Esophagus muscularis mucosa (tissue), 4 donors: ENCODE measurements at regions not wholly inside any gene's neighbourhood (a gene's known extent, or its start where the extent isn't known, plus 50 kb on each side); places are given as distances from the start of the nearest gene placed in this dataset.

Experiments
- DNase-seq: peaks from one replicate; pipeline ENCODE4 v3.0.0-alpha.2; 2017; ENCODE audit errors: extremely low spot score
- H3K27ac ChIP-seq, 4 donors: fragments of 200-600 bp; sonication (generic); replicated peaks in 1 of 4; 1 replicate in 3 of 4; 2 replicates in 1 of 4; pipeline ENCODE4 v1.5.1; 2016 to 2019; ENCODE audit warnings: mild to moderate bottlenecking in 1 of 4
- H3K27me3 ChIP-seq, 4 donors: fragments of 200-600 bp; sonication (generic); one replicate each; pipeline versions ENCODE4 v1.5.1 to v1.6.0; 2016 to 2019
- H3K36me3 ChIP-seq, 4 donors: fragments of 200-600 bp; sonication (generic); one replicate each; pipeline ENCODE4 v1.5.1; 2016 to 2019
- H3K4me1 ChIP-seq, 4 donors: fragments of 200-600 bp; sonication (generic); one replicate each; pipeline ENCODE4 v1.5.1; 2016 to 2019
- H3K4me3 ChIP-seq, 4 donors: fragments of 200-600 bp; sonication (generic); 1 replicate in 2 of 4; 2 replicates in 2 of 4; pipeline ENCODE4 v1.5.1; 2016 to 2019; ENCODE audit warnings: mild to moderate bottlenecking in 4 of 4, moderate library complexity in 1 of 4
- H3K9me3 ChIP-seq, 4 donors: fragments of 200-600 bp; sonication (generic); 1 replicate in 3 of 4; 2 replicates in 1 of 4; pipeline ENCODE4 v1.5.1; 2016 to 2019
- EP300 ChIP-seq: sonication (generic); formaldehyde crosslinking; IDR thresholded peaks from one replicate; pipeline ENCODE4 v1.6.1; 2017; ENCODE audit warnings: antibody characterized with exemption
- POLR2A ChIP-seq: fragments of 450-650 bp; IDR thresholded peaks from one replicate; pipeline ENCODE4 v1.6.1; 2017; ENCODE audit warnings: antibody characterized with exemption, moderate library complexity, mild to moderate bottlenecking, low read depth
- POLR2AphosphoS5 ChIP-seq, 2 donors: sonication (generic); formaldehyde crosslinking; IDR thresholded peaks; one replicate each; pipeline ENCODE4 v1.6.1; 2017; ENCODE audit warnings: antibody characterized with exemption in 2 of 2
- WGBS: methylation state at CpG from one replicate; pipeline ENCODE4 v1.1.5; 2018; 5-methylcytosine and 5-hydroxymethylcytosine counted together
- intact Hi-C: fragments of 100-400 bp; cut with DNase I; formaldehyde crosslinking; loops from one replicate; pipeline ENCODE4 v1.15.1; 2023
- TF ChIP-seq, protein P1 (sequence below), 3 experiments: fragments of 200-600 bp in 2 of 3; fragments of 450-650 bp in 1 of 3; sonication (generic) in 2 of 3; IDR thresholded peaks; one replicate each; pipeline ENCODE4 v1.5.1; 2017 to 2019; ENCODE audit warnings: antibody characterized with exemption in 3 of 3, mild to moderate bottlenecking in 2 of 3, moderate library complexity in 1 of 3

- Histone ChIP-seq H3K36me3 (no peaks in the 10 kb centered on the region), H3K27ac (no peak overlapping the region), H3K4me1 (no peaks in the 10 kb centered on the region), H3K9me3 (no peaks in the 10 kb centered on the region), H3K4me3 (no peak overlapping the region), H3K27me3 (no peaks in the 10 kb centered on the region)
- TF ChIP-seq EP300 (no peak), POLR2AphosphoS5 (IDR thresholded peaks at IDR 0.05) (no peak), POLR2A (no peak)
- TF ChIP-seq, protein P1, sequence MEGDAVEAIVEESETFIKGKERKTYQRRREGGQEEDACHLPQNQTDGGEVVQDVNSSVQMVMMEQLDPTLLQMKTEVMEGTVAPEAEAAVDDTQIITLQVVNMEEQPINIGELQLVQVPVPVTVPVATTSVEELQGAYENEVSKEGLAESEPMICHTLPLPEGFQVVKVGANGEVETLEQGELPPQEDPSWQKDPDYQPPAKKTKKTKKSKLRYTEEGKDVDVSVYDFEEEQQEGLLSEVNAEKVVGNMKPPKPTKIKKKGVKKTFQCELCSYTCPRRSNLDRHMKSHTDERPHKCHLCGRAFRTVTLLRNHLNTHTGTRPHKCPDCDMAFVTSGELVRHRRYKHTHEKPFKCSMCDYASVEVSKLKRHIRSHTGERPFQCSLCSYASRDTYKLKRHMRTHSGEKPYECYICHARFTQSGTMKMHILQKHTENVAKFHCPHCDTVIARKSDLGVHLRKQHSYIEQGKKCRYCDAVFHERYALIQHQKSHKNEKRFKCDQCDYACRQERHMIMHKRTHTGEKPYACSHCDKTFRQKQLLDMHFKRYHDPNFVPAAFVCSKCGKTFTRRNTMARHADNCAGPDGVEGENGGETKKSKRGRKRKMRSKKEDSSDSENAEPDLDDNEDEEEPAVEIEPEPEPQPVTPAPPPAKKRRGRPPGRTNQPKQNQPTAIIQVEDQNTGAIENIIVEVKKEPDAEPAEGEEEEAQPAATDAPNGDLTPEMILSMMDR (IDR thresholded peaks at IDR 0.05): no peak
- no peak for DNase-seq
- intact Hi-C loops: no loop called here
Measured at GRCh38 chr12:67526129-67526528, 122.4 kb upstream of the DYRK2 start.

- TF ChIP-seq EP300: no peak
- TF ChIP-seq, protein P1 (IDR thresholded peaks at IDR 0.05): no peak
- no peak for TF ChIP-seq POLR2A
- no peak for TF ChIP-seq POLR2AphosphoS5 (IDR thresholded peaks at IDR 0.05)
- H3K27ac ChIP-seq: no peak overlapping the region
- no peaks in the 10 kb centered on the region for H3K27me3 ChIP-seq
- peak; percentile 60 for DNase-seq
- peaks cover 0 to 18% (median 14%) of the 10 kb centered on the region in 4 donors for H3K4me1 ChIP-seq
- no peaks in the 10 kb centered on the region for H3K9me3 ChIP-seq
- no peaks in the 10 kb centered on the region for H3K36me3 ChIP-seq
- no peak overlapping the region for H3K4me3 ChIP-seq
- 85% methylated on average over 1 of the region's 1 CpG for WGBS
- intact Hi-C loops: no loop called here
Measured at GRCh38 chr12:67531051-67531450, 117.5 kb upstream of the DYRK2 start.

GRCh38 chr12:67531501-67531900 is 117.0 kb upstream of the DYRK2 start:
- no peak overlapping the region for H3K4me3 ChIP-seq
- no peaks in the 10 kb centered on the region for H3K27me3 ChIP-seq
- H3K27ac ChIP-seq: no peak overlapping the region
- H3K9me3 ChIP-seq: no peaks in the 10 kb centered on the region
- TF ChIP-seq, protein P1 (IDR thresholded peaks at IDR 0.05): no peak
- intact Hi-C loops: no loop called here
- DNase-seq: no peak
- H3K36me3 ChIP-seq: no peaks in the 10 kb centered on the region
- 71% methylated on average over 3 of the region's 3 CpGs for WGBS
- H3K4me1 ChIP-seq: peaks cover 0 to 18% (median 14%) of the 10 kb centered on the region in 4 donors

DNA sequence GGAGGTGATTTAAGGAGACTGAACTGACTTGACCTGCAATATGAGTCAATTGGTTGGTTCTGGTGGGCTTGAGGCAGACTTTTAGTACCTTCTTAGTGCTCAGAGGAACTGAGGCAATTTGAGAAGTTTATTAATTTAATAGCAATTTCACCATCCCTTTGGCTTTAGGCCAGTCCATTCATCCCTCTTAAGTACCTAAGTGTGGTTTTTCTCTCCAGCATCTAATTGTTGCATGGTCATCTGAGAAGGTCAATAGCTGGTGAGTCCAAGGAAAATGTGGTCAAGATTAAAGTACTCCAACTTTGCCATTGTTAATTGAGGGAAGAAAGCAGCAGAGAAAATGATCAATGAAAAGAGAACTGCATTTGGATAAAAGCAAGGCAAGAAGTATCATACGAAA is 115.4 kb upstream of the DYRK2 start:
- Histone ChIP-seq H3K27me3 (no peaks in the 10 kb centered on the region), H3K36me3 (no peaks in the 10 kb centered on the region), H3K27ac (no peak overlapping the region), H3K9me3 (no peaks in the 10 kb centered on the region), H3K4me1 (peaks cover 0 to 18% (median 14%) of the 10 kb centered on the region in 4 donors), H3K4me3 (no peak overlapping the region)
- DNase-seq: peak; percentile 4
- intact Hi-C loops: no loop called here
- TF ChIP-seq EP300: no peak
- no peak for TF ChIP-seq POLR2A
- TF ChIP-seq, protein P1 (IDR thresholded peaks at IDR 0.05): no peak
- TF ChIP-seq POLR2AphosphoS5 (IDR thresholded peaks at IDR 0.05): no peak
- 96% methylated on average over 1 of the region's 1 CpG for WGBS

- H3K4me1 ChIP-seq: peaks cover 0 to 18% (median 14%) of the 10 kb centered on the region in 4 donors
- peak; percentile 21 for DNase-seq
- intact Hi-C loops: no loop called here
- no peak overlapping the region for H3K4me3 ChIP-seq
- no peak overlapping the region for H3K27ac ChIP-seq
- TF ChIP-seq, protein P1 (IDR thresholded peaks at IDR 0.05): no peak
- TF ChIP-seq POLR2AphosphoS5 (IDR thresholded peaks at IDR 0.05): no peak
- no peak for TF ChIP-seq EP300
- no peak for TF ChIP-seq POLR2A
- no peaks in the 10 kb centered on the region for H3K27me3 ChIP-seq
- H3K9me3 ChIP-seq: no peaks in the 10 kb centered on the region
- no peaks in the 10 kb centered on the region for H3K36me3 ChIP-seq
- WGBS: 74% methylated on average over 3 of the region's 3 CpGs
Measured at GRCh38 chr12:67534046-67534445, 114.5 kb upstream of the DYRK2 start.
